Ovary (tissue), 7 donors: ENCODE measurements at regions not wholly inside any gene's neighbourhood (a gene's known extent, or its start where the extent isn't known, plus 50 kb on each side); places are given as distances from the start of the nearest gene placed in this dataset.

Source experiments
- DNase-seq, 5 donors: peaks; one replicate each; pipeline ENCODE4 v3.0.0-alpha.2; 2019 to 2020
- H3K27ac ChIP-seq, 2 donors: fragments of 200-600 bp; one replicate each; pipeline versions ENCODE4 v1.5.1 to v1.8.0; 2019 to 2022
- H3K27me3 ChIP-seq: fragments of 200-600 bp; one replicate; pipeline ENCODE4 v1.8.0; 2022
- H3K36me3 ChIP-seq: fragments of 200-600 bp; sonication (generic); one replicate; pipeline ENCODE4 v1.5.1; 2019
- H3K4me1 ChIP-seq: one replicate; pipeline ENCODE4 v1.8.1; 2013; ENCODE audit warnings: mild to moderate bottlenecking, moderate library complexity; ENCODE audit not compliant: insufficient read depth
- H3K4me3 ChIP-seq: fragments of 200-600 bp; sonication (generic); one replicate; pipeline ENCODE4 v1.5.1; 2017
- H3K9me3 ChIP-seq, 2 donors: fragments of 200-600 bp in 1 of 2; sonication (generic) in 1 of 2; one replicate each; pipeline versions ENCODE4 v1.5.1 to v1.8.1; 2013 to 2019; ENCODE audit warnings: mild to moderate bottlenecking in 1 of 2, moderate library complexity in 1 of 2
- CTCF ChIP-seq, 3 donors: fragments of 450-650 bp in 2 of 3; fragments of 200-600 bp in 1 of 3; IDR thresholded peaks; one replicate each; pipeline versions ENCODE4 v1.5.1 to v1.8.0; 2016 to 2022; ENCODE audit warnings: antibody characterized with exemption in 3 of 3, mild to moderate bottlenecking in 1 of 3
- EP300 ChIP-seq: sonication (generic); formaldehyde crosslinking; IDR thresholded peaks from one replicate; pipeline ENCODE4 v1.6.1; 2017; ENCODE audit warnings: antibody characterized with exemption
- POLR2A ChIP-seq: fragments of 450-650 bp; IDR thresholded peaks from one replicate; pipeline ENCODE4 v1.6.1; 2017; ENCODE audit warnings: antibody characterized with exemption, mild to moderate bottlenecking, moderate library complexity
- WGBS, 3 donors: extraction: QIAGEN DNeasy Blood & Tissue Kit in 1 of 3; methylation state at CpG; one replicate each; pipeline versions ENCODE4 v1.1.5 to v1.1.7; 2013 to 2017; 5-methylcytosine and 5-hydroxymethylcytosine counted together
- intact Hi-C, 4 donors: fragments of 100-400 bp; cut with DNase I; formaldehyde crosslinking; loops; one replicate each; pipeline versions ENCODE4 v1.11.0 to v1.15.1; 2022 to 2023
- donor health status: DM: no; HTN: no; CAD: no; lungs with moderate emphysema.
- donor health status: DM: no; HTN: no; CAD: no.
- donor health status: Bipolar disorder and iron deficiency.
- donor health status: DM: no; HTN: no; CAD: no.
- donor health status: DM: yes; HTN: yes; CAD: no.

- no peak for TF ChIP-seq POLR2A
- TF ChIP-seq CTCF (IDR thresholded peaks at IDR 0.05) = no peak
- 88 to 93% (median 90%) methylated on average over 1 of the region's 1 CpG for WGBS, 3 donors
- no peak overlapping the region for H3K27ac ChIP-seq
- no peaks in the 10 kb centered on the region for H3K4me1 ChIP-seq
- no peaks in the 10 kb centered on the region for H3K36me3 ChIP-seq
- DNase-seq = no peak
- no peaks in the 10 kb centered on the region for H3K27me3 ChIP-seq
- intact Hi-C loops = no loop called here
- H3K9me3 ChIP-seq = no peaks in the 10 kb centered on the region
- no peak overlapping the region for H3K4me3 ChIP-seq
These were observed 305.7 kb upstream of the GRIN3A start for GRCh38 chr9:102044133-102044532.

GRCh38 chr9:102038006-102038405, 299.6 kb upstream of the GRIN3A start:
- intact Hi-C loops = loop anchor here in 1 of 4 donors (10.0 kb wide), 1 partner anchor 57 kb away; no protein-coding TSS in a partner anchor
- no peaks in the 10 kb centered on the region for H3K9me3 ChIP-seq
- WGBS, 3 donors = 68 to 86% (median 80%) methylated on average over 1 of the region's 1 CpG
- TF ChIP-seq CTCF (IDR thresholded peaks at IDR 0.05) (no peak), EP300 (no peak), POLR2A (no peak)
- H3K4me3 ChIP-seq = no peak overlapping the region
- no peaks in the 10 kb centered on the region for H3K36me3 ChIP-seq
- H3K4me1 ChIP-seq = no peaks in the 10 kb centered on the region
- no peak for DNase-seq
- no peaks in the 10 kb centered on the region for H3K27me3 ChIP-seq
- H3K27ac ChIP-seq = no peak overlapping the region

- DNase-seq = no peak
- H3K4me3 ChIP-seq = no peak overlapping the region
- H3K27ac ChIP-seq = no peak overlapping the region
- H3K9me3 ChIP-seq = no peaks in the 10 kb centered on the region
- TF ChIP-seq CTCF (IDR thresholded peaks at IDR 0.05) (no peak), EP300 (no peak), POLR2A (no peak)
- no peaks in the 10 kb centered on the region for H3K27me3 ChIP-seq
- no peaks in the 10 kb centered on the region for H3K4me1 ChIP-seq
- H3K36me3 ChIP-seq = no peaks in the 10 kb centered on the region
- intact Hi-C loops = loop anchor here in 1 of 4 donors (10.0 kb wide), 1 partner anchor 59 kb away; no protein-coding TSS in a partner anchor
These were observed 297.5 kb upstream of the GRIN3A start for GRCh38 chr9:102035929-102036328.

- Histone ChIP-seq H3K36me3 (no peaks in the 10 kb centered on the region), H3K4me1 (no peaks in the 10 kb centered on the region), H3K9me3 (no peaks in the 10 kb centered on the region), H3K27ac (no peak overlapping the region), H3K4me3 (no peak overlapping the region), H3K27me3 (no peaks in the 10 kb centered on the region)
- TF ChIP-seq EP300 (no peak), CTCF (IDR thresholded peaks at IDR 0.05) (no peak), POLR2A (no peak)
- DNase-seq = no peak
- intact Hi-C loops = loop anchor here in 1 of 4 donors (10.0 kb wide), 1 partner anchor 62 kb away; no protein-coding TSS in a partner anchor
These were observed 294.2 kb upstream of the GRIN3A start for GRCh38 chr9:102032614-102033013.

GRCh38 chr9:102000956-102001355, 262.5 kb upstream of the GRIN3A start:
- no peak for DNase-seq
- no peak overlapping the region for H3K27ac ChIP-seq
- no peaks in the 10 kb centered on the region for H3K9me3 ChIP-seq
- intact Hi-C loops = no loop called here
- H3K36me3 ChIP-seq = no peaks in the 10 kb centered on the region
- H3K4me1 ChIP-seq = no peaks in the 10 kb centered on the region
- H3K27me3 ChIP-seq = no peaks in the 10 kb centered on the region
- TF ChIP-seq CTCF (IDR thresholded peaks at IDR 0.05) = no peak
- TF ChIP-seq POLR2A = no peak
- no peak for TF ChIP-seq EP300
- WGBS, 3 donors = 20 to 37% (median 36%) methylated on average over 1 of the region's 1 CpG
- no peak overlapping the region for H3K4me3 ChIP-seq
